T1000 (cell line): ENCODE measurements at regions not wholly inside any gene's neighbourhood (a gene's known extent, or its start where the extent isn't known, plus 50 kb on each side); places are given as distances from the start of the nearest gene placed in this dataset.

Source experiments
- DNase-seq: peaks from one replicate; lab custom pipeline; 2025; ENCODE audit warnings: mixed read lengths; lab: John Stamatoyannopoulos, UW

DNA sequence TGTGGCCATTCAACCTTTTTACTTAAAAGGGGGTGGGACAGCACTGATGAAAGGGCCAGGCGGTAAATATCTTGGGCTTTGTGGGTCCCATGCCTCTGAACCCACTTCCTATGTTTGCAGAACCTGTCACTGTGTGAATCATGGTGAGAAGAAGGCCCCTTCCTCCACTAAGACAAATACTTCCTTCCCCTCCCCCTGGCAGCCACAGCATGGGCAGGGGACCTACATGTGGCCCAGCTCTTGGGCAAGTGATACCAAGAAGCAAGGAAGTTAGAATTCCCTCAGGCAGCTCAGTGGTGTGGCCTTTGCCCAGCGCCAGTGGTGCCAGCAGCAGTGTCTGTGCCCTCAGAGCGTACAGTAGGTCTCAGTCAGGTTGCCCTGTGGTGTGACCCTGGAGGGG, 168.6 kb downstream of the TRIM33 start:
- DNase-seq = no peak

DNA sequence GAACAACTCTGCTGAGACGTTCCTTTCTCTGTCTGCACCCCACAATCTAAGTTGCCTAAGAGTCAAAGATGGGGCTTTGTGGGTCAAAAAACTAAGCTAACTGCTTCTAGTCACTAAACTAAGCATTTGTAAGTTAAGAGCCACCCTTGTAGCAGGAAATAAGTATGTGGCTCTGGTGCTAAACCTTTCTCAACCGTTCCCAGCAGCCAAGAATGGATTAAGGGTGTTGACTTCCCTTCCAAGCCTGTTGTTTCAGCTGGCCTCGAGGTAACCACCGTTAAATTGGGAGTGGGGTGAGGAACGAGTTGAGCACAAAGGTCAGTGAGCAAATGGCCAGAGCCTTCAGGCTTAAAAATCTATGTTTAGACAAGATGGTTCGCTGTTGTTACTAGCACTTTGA, 169.1 kb downstream of the TRIM33 start:
- DNase-seq = no peak

DNA sequence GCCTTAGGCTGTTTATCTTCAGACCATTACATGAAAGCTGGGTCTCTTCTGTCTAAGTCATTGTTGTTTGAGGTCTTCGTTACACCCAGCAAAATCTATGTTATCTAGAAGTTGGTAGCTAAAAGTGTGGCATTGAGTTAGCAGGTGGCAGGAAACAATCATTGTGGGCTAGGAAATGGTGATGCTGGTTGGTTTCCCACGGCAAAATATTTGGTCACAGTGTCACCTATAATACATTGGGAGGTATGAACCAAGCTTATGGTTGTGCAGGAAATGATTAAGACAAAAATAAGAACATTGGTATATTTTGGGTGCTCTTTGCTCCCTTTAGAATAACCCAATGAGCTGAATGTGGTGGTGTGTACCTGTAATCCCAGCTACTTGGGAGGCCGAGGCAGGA, 169.7 kb downstream of the TRIM33 start:
- DNase-seq = no peak

- DNase-seq = no peak
Observed at GRCh38 chr1:114340892-114341291, 170.1 kb downstream of the TRIM33 start.

DNA sequence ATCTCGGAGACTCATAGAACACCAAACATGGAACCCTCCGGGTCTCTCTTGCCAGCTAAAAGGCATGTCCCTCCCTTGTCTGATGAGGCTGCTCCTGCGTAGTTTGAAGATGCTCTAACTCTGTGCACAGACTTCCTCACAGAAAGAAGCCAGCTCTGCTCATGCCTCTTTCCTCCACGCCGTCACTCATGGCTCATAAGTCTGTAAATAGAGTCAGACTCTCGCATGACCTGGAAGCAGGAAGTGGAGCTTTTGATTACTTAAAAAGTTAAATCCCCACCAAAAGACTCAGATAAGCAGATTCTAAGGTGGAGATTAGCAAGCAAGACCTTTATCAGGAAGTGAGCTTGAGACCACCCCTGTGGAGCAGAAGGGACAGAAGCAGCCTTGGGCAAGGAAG, 171.6 kb downstream of the TRIM33 start:
- no peak for DNase-seq

- no peak for DNase-seq
Observed at GRCh38 chr1:114338191-114338890, 172.7 kb downstream of the TRIM33 start.

DNA sequence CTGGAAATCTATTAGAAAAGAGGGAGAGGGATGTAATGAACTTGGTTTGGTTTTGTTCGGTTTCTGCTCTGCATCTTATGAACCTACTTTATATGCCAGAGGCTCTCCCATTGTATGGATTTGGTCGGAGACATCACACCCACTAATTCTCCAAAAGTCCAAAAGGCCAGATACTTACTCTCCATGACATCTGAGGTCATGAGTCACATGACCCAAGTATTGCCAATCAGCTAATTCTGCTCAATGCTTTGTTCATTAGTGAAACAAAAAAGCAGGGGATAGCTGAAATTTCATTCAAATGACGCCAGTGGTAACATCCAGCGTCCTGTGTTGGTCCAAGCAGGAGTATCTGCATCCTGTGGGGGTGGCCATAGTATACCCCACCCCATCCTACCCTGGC, 173.6 kb downstream of the TRIM33 start:
- no peak for DNase-seq

- DNase-seq = no peak
Observed at GRCh38 chr1:114336360-114336759, 174.6 kb downstream of the TRIM33 start.

GRCh38 chr1:114335273-114335672, 175.7 kb downstream of the TRIM33 start:
- DNase-seq = no peak

DNA sequence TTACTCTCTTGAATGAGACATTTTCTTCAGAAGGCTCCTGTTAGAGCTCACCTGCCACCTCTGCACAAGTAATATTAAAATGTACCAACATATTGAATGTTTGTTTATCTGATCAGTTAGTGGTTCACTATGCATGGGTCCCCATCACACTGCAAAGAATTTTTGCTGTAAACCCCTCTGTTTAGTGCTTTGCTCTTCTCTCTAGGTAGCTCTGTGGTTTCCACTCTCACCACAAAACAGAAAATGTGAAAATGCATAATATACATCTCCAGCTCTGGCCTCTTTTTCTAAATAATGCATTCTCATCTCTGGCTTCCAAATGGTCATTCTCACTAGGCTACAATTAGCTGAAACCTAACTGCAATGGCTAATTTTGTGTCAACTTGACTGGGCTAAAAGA, 176.7 kb downstream of the TRIM33 start:
- no peak for DNase-seq

GRCh38 chr1:114333690-114334089, 177.3 kb downstream of the TRIM33 start:
- DNase-seq = no peak

DNA sequence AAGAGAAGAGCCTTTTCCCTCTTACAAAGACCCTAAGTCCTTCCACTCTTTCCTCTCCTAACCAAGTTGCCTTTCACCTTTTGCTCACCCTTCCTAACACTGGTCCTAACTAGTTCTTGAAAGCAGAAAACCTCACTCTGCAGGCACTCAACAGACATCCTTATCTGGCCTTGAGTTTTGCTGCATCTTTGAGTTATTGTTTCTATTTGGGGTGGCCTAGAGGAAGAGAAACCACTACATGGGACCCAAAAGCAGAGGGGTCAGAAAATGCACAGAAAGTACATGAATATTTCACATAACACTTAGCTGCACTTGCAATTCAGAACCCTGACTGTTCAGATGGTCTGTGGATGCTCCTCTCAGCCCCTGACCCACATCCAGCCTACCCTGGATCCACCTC, 178.3 kb upstream of the SYT6 start:
- DNase-seq = no peak

DNA sequence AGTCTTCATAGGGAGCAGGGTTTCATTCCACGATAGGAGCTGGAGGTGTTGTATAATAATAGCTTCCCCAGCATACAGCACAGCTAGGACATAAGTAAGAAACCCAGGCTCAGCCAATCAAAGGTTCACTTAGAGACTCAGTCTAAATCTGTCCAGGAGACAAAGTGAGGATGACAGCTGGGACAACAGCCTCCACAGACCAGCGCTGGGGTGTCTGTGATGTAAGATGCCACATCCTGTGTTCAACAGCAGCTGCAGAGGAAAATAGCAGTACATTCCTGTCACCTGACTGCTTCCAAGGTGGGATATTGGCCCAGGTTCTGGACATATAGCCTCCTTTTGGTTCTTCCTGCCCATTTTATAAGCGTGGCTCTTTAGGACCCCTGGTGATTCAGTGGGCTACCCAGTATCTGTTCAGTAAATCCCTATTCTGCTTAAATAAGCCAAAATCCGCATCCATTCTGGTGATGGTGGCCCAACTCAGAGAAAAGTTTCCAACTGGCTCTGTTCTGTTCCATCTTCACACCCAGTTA, 176.8 kb upstream of the SYT6 start:
- DNase-seq = no peak

GRCh38 chr1:114328361-114328904, 174.8 kb upstream of the SYT6 start:
- no peak for DNase-seq

GRCh38 chr1:114324662-114324965, 170.9 kb upstream of the SYT6 start:
- no peak for DNase-seq

DNA sequence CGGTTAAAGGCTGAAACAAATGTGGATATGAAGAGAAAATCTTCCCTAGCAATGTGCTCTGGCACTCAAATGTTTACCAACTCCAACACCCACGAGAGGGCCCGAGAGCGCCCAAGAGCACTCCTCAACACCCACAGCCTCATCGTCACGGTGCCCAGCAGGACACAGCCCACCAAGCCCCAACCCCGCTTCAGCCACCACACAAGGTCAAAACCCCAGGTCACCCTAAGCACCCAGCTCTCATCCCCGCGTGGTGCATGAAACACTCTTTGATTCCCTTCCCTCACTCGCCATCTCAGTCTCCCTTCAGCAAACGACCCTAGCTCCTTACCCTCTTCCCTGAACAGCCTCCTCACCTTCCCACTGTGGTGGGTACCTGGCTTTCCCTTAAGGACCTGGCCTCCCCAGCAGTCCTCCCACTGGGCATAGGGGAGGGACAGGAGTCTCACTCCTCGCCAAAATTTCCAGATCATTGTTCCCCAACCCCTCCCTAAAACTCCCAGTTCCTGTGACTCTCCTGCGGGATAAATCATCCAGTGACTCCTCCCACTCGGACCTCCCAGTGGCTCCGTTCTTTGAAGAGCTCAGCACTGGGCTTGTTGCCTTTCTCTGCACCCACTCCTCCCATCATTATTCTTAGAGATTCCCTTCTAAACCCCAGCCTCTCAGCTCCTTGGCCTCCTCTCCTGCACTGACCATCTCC, 170.4 kb upstream of the SYT6 start:
- DNase-seq = no peak

DNA sequence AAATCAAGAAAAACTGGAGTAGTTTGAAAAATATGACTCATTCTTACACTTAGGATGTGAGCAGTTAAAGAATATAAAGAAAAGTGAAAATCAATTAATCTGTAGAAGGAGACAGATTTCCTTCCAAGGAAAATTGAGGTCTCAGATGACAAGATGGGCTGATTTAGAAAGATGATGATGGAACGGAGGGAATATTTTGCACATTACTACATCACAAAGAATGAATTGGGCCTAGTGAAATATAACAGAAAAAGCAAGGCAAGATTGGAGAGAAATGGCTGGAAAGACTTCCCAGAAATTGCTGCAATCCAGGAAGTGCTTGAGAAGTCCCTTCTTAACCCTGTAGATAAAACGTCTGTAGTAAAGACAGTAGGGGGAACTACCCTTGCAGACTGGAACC, 169.1 kb upstream of the SYT6 start:
- no peak for DNase-seq

- no peak for DNase-seq
Observed at GRCh38 chr1:114322207-114322606, 168.5 kb upstream of the SYT6 start.

GRCh38 chr1:114320586-114320985, 166.9 kb upstream of the SYT6 start:
- no peak for DNase-seq

- no peak for DNase-seq
Observed at GRCh38 chr1:114319418-114319817, 165.7 kb upstream of the SYT6 start.

DNA sequence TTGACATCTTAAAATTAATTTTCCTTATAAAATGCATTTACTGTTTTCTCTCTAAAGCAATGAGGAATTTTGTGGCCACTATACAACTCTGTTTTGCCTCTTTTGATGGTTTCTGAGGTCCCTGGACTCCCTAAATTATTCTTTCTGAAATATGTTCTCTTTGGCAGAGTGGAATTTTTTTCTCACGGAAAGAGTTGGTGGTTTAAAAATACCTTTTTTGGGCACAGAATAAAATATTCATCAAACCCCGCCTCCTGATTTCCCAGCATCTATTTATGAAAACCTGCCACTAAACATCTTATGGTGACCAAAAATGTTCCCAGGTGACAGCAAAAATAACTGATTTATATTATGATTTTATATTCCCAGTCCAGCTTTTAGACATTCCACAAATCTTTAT, 165.3 kb upstream of the SYT6 start:
- DNase-seq = no peak

DNA sequence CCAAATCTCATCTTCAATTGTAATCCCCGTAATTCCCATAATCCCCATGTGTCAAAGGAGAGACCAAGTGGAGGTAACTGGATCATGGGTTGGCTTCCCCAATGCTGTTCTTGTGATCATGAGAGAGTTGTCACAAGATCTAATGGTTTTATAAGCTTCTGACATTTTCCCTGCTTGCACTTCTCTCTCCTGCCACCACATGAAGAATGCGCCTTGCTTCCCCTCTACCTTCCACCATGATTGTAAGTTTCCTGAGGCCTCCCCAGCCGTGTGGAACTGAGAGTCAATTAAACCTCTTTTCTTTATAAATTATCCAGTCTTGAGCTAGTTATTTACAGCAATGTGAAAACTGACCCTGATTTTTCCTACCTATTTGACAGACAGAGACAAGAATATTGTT, 162.5 kb upstream of the SYT6 start:
- DNase-seq = no peak

GRCh38 chr1:114315631-114316030, 162.0 kb upstream of the SYT6 start:
- no peak for DNase-seq

DNA sequence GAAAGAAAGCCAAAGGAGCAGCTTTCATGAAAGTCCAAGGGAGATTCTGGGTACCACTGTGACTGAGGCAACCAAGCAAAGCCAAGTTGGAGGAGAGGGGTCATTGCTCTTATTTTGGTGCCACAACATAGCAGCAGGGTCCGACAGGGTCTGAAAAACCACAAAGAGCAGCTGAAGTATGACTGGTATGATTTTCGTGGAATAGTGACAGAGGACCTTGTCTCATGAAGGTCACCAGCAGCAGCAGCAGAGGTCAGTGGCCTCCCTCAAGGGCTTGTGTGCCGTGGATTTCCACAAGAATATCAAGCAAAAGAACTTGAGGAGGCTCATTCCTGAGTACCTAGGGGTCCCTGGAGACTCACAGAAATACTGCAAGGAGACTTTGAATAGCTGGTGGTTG, 160.9 kb upstream of the SYT6 start:
- DNase-seq = no peak
